Uterus (tissue), 3 donors: ENCODE measurements at regions not wholly inside any gene's neighbourhood (a gene's known extent, or its start where the extent isn't known, plus 50 kb on each side); places are given as distances from the start of the nearest gene placed in this dataset.

Experiments used
- DNase-seq, 2 donors: peaks; one replicate each; pipeline ENCODE4 v3.0.0-alpha.2; 2019 to 2020
- H3K27ac ChIP-seq, 2 donors: fragments of 200-600 bp; sonication (generic); 1 replicate in 1 of 2; 2 replicates in 1 of 2; pipeline ENCODE4 v1.5.1; 2016 to 2018
- H3K27me3 ChIP-seq, 2 donors: fragments of 200-600 bp; sonication (generic); one replicate each; pipeline ENCODE4 v1.5.1; 2018 to 2019; ENCODE audit warnings: control low read depth in 1 of 2
- H3K36me3 ChIP-seq, 2 donors: fragments of 200-600 bp; sonication (generic); one replicate each; pipeline ENCODE4 v1.5.1; 2019; ENCODE audit warnings: control low read depth in 1 of 2
- H3K4me1 ChIP-seq, 2 donors: fragments of 200-600 bp; sonication (generic); one replicate each; pipeline ENCODE4 v1.5.1; 2018 to 2019; ENCODE audit warnings: control low read depth in 1 of 2
- H3K4me3 ChIP-seq, 2 donors: fragments of 200-600 bp; sonication (generic); 1 replicate in 1 of 2; 2 replicates in 1 of 2; pipeline ENCODE4 v1.5.1; 2018 to 2019; ENCODE audit warnings: mild to moderate bottlenecking in 1 of 2
- H3K9me3 ChIP-seq, 2 donors: fragments of 200-600 bp; sonication (generic); one replicate each; pipeline ENCODE4 v1.5.1; 2019; ENCODE audit warnings: control low read depth in 1 of 2
- CTCF ChIP-seq, 4 experiments: fragments of 200-600 bp in 2 of 4; fragments of 450-650 bp in 2 of 4; sonication (generic) in 2 of 4; IDR thresholded peaks; one replicate each; pipeline ENCODE4 v1.5.1; 2016 to 2019; ENCODE audit warnings: antibody characterized with exemption in 4 of 4, mild to moderate bottlenecking in 2 of 4, moderate library complexity in 1 of 4
- POLR2A ChIP-seq, 2 donors: fragments of 450-650 bp; IDR thresholded peaks; one replicate each; pipeline ENCODE4 v1.6.1; 2016; ENCODE audit warnings: antibody characterized with exemption in 2 of 2, mild to moderate bottlenecking in 1 of 2, moderate library complexity in 1 of 2
- intact Hi-C: fragments of 100-400 bp; cut with DNase I; formaldehyde crosslinking; loops from one replicate; pipeline ENCODE4 v1.15.1; 2023; ENCODE audit warnings: low total_unique reads
- donor health status: DM: yes; HTN: yes; CAD: no.

- Histone ChIP-seq H3K27ac (no peak overlapping the region), H3K9me3 (no peaks in the 10 kb centered on the region), H3K4me1 (no peaks in the 10 kb centered on the region), H3K36me3 (no peaks in the 10 kb centered on the region), H3K4me3 (no peak overlapping the region), H3K27me3 (no peaks in the 10 kb centered on the region)
- peak in 1 of 2 donors; percentile 6 for DNase-seq
- intact Hi-C loops, result no loop called here
- TF ChIP-seq POLR2A (IDR thresholded peaks at IDR 0.05), result no peak
These were observed 248.6 kb upstream of the SALL3 start for GRCh38 chr18:78731016-78731397.

GRCh38 chr18:78731398-78732032, 248.1 kb upstream of the SALL3 start:
- no peaks in the 10 kb centered on the region for H3K27me3 ChIP-seq
- no peak overlapping the region for H3K27ac ChIP-seq
- no peaks in the 10 kb centered on the region for H3K4me1 ChIP-seq
- H3K4me3 ChIP-seq, result no peak overlapping the region
- DNase-seq, result peak in 1 of 2 donors; percentile 5
- H3K36me3 ChIP-seq, result no peaks in the 10 kb centered on the region
- intact Hi-C loops, result no loop called here
- H3K9me3 ChIP-seq, result no peaks in the 10 kb centered on the region
- TF ChIP-seq POLR2A (IDR thresholded peaks at IDR 0.05) (no peak), CTCF (IDR thresholded peaks at IDR 0.05) (no peak)

GRCh38 chr18:78732273-78733210, 247.1 kb upstream of the SALL3 start:
- DNase-seq, result no peak
- TF ChIP-seq CTCF (IDR thresholded peaks at IDR 0.05) (no peak), POLR2A (IDR thresholded peaks at IDR 0.05) (no peak)
- H3K36me3 ChIP-seq, result no peaks in the 10 kb centered on the region
- H3K4me3 ChIP-seq, result no peak overlapping the region
- H3K27me3 ChIP-seq, result no peaks in the 10 kb centered on the region
- no peak overlapping the region for H3K27ac ChIP-seq
- H3K4me1 ChIP-seq, result no peaks in the 10 kb centered on the region
- H3K9me3 ChIP-seq, result no peaks in the 10 kb centered on the region
- intact Hi-C loops, result no loop called here

GRCh38 chr18:78733762-78734613, 245.6 kb upstream of the SALL3 start:
- peak in 1 of 2 donors; percentile 1 for DNase-seq
- Histone ChIP-seq H3K27ac (no peak overlapping the region), H3K4me1 (no peaks in the 10 kb centered on the region), H3K9me3 (no peaks in the 10 kb centered on the region), H3K4me3 (no peak overlapping the region), H3K27me3 (no peaks in the 10 kb centered on the region), H3K36me3 (no peaks in the 10 kb centered on the region)
- TF ChIP-seq POLR2A (IDR thresholded peaks at IDR 0.05), result no peak
- TF ChIP-seq CTCF (IDR thresholded peaks at IDR 0.05), result no peak
- intact Hi-C loops, result no loop called here

- intact Hi-C loops, result no loop called here
- Histone ChIP-seq H3K9me3 (no peaks in the 10 kb centered on the region), H3K27ac (no peak overlapping the region), H3K4me3 (no peak overlapping the region), H3K4me1 (no peaks in the 10 kb centered on the region), H3K36me3 (no peaks in the 10 kb centered on the region), H3K27me3 (no peaks in the 10 kb centered on the region)
- no peak for DNase-seq
- TF ChIP-seq CTCF (IDR thresholded peaks at IDR 0.05), result no peak
- TF ChIP-seq POLR2A (IDR thresholded peaks at IDR 0.05), result no peak
These were observed 245.0 kb upstream of the SALL3 start for GRCh38 chr18:78734614-78734945.
